ENCODE measurements at regions not wholly inside any gene's neighbourhood (a gene's known extent, or its start where the extent isn't known, plus 50 kb on each side); places are given as distances from the start of the nearest gene placed in this dataset.

DNA sequence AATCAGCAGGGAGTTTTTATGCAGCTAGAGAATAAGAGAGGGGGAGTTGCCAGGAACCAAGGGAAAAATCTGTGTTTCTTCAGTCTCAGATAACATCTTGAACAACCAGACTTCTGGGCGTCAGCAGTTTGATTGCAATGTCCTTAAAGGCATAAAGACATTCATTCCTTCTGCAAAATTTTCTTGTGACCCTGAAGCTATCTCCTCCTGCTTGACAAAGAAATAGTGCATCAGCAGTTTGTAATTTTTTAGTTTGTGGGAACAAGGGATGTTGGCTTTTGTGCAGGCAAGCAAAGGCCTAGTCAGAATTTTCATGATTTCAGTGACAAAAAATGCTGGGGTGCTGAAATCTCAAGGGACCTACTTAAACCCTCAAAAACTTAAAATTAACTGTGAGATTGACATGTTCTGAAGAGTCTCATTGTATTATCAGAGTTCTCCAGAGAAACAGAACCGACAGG, 125.8 kb upstream of the UNC5C start:
- DNase-seq (ENCODE audit: low read depth in 3 of 3, low spot score in 2 of 3): peak in 1 of 3 donors; percentile 14

DNA sequence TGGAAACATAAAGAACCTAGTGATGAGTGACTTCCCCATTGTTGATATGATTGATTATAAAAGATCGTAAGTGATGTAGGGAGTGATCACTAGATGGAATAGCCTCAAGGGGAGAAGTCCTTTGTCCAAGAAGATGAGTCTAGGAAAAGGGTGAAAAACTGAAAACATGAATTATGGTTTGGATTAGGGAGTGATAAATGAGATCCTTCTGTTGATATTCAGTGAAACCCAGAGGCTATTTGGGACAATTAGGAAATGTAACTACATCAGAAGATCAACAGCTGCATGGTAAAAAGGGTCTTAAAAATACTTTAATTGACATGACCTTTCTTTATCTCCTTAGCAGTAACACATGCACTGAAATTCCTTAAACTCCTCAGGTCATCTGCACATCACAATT, 124.0 kb upstream of the UNC5C start:
- DNase-seq (ENCODE audit: low read depth in 3 of 3, low spot score in 2 of 3): no peak

DNA sequence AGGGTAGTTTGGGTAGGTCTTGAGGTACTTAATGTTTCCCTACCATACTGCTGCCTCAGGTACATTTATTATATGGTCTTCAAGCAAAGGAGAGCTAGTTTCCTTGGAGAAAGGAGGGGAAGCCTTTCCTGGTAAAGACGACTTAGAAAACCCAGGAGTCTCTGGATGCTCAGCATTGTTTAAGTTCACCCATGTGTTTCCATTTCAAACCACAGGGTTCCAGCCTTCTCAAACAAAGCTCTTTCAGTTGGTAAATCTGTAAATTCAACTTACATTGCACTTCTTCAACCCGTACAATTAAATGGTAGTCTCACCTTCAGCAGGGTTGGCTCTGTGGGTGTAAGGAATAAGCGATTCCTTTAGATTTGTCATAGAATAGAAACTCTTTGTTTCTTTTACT, 111.9 kb upstream of the UNC5C start:
- DNase-seq (ENCODE audit: low read depth in 3 of 3, low spot score in 2 of 3): no peak

DNA sequence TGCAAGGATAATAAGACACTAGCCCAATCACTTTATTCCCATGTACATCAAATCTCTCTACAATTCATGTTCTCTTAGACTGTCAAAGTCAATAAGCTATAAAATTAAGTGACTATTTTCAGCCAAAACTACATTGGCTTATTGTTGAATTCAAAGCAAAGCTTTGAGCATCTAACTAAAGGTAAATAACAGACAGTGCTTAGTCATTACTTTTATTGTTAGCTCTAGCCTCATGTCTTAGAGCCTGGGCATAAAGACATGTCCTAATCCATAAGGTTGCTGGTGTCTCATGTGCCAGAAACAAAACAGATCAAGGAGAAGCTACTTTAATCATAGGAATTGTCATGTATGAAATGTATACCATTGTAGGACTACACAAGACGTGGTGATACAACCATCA, 103.1 kb upstream of the UNC5C start:
- DNase-seq (ENCODE audit: low read depth in 3 of 3, low spot score in 2 of 3): no peak

DNA sequence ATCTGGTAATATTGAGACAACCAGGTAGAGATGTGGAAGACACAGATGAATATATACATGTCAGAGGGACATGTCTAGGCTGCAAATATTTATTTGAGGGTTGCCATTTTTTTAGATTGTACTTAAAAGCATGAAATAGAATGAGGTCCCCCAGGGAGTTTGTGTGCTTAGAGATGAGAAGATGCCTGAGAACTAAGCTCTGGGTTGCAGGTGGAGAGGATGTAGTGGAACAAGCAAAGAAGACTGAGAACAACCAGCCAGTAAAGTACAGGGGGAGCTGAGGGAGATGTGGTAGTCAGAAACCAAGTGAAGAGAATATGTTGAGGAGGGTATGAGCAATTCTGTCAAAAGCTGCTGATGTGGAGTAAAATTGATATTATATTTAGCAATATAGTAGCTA, 95.6 kb upstream of the UNC5C start:
- no peak for DNase-seq (ENCODE audit: low read depth in 3 of 3, low spot score in 2 of 3)

DNA sequence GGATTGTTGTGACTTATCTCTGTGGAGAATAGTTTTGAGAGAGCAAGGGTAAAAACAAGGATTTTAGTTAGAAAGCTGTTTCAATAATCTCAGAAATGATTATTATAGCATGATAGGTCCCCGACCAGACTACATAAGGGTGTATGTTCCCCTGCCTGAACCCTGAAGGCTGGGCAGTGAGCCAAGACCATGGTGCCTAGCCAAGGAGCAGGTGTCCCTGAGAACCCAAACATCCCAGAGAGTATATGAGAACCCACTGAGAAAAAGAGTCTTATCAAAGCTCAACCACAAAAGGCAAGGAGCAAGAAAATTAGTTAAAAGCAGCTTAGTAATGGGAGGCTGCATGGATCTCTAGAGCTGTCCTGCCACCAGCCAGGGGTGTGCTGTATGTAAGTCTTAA, 94.9 kb upstream of the UNC5C start:
- no peak for DNase-seq (ENCODE audit: low read depth in 3 of 3, low spot score in 2 of 3)

DNA sequence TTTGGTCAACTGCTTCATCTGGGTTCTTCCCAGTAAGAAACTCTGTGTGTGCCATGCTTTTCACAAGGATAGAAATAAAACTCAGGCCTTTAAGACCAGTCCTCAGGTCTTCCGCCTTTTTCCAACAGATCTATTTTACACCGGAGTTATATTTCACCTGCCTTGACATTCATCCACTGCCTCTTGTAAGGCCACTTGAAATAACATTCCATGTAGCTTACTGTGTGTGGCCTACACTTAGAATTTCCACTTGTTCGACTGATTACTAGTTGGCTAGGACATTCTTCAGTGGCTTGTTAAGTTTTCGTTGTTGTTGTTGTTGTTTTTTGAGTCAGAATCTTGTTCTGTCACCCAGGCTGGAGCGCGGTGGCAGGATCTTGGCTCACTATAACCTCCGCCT, 92.8 kb upstream of the UNC5C start:
- no peak for DNase-seq (ENCODE audit: low read depth in 3 of 3, low spot score in 2 of 3)

DNA sequence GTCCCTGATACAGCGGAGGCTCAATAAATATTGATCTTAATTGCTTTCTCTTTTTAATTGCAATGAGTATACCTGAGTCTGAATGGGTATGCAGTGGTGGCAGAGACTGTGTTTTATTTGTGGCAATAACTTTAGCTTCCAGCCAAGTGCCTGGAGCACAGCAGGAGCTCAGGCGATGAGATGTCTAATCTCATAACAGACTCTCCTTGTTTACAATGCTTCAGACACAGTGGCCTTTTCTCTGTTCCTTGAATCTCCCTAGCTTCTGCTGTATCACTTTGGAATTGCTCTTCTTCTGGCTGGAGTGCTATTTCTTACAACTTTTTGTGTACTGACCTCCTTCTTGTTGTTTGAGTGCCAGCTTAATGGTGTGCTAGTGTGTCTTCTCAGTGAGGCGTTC, 91.5 kb upstream of the UNC5C start:
- DNase-seq (ENCODE audit: low read depth in 3 of 3, low spot score in 2 of 3): no peak

DNA sequence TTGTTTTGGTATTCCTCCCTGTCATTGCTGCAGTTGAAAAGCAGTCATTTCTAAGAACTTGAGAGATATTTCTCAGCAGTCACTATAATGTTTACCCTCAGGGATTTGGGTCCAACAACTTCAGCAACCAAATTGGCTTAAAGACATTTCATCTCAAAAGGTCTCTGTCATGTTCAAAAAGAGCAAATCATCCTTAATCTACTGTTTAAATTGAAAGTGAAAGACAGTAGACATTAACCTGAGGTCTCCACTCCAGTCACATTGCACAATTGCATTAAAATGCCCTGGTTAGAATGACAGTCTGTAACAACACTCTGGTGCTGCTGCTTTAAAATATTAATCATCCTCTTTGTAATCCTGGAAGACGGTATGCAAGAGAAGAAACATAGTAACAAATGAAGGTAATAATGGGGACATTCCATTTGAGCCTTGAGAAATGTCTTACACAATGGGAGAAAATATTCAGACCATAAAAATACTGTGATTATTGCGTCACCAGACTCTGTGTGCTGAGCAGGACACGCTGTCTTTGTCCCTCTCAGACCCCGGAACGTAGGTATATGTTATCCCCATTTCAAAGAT, 90.2 kb upstream of the UNC5C start:
- no peak for DNase-seq (ENCODE audit: low read depth in 3 of 3, low spot score in 2 of 3)

DNA sequence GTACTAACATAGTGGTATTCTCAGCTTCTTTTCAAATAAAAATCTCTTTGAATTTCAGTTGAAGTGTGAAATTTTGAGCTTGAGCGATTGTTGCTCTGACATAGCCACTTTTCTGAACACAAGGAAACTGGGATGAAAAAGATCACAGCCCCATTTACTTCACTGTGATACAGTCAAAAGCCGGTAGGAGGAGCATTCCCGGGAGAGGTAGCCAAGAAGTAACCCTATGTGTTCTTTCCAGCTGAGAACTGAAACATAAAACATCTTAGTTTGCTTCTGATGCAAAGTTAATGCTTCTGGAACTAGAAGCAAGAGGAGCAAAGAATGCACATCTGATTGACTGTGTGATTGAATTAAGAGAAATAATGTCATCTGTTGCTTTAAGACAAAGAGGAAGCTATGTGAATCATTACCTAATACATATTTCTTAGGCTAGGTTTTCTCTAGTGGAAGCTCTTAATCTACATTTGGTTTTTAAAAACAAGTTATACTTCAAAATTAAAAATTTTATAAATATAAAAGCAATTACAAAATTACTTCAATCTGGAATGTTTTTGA, 88.3 kb upstream of the UNC5C start:
- no peak for DNase-seq (ENCODE audit: low read depth in 3 of 3, low spot score in 2 of 3)

DNA sequence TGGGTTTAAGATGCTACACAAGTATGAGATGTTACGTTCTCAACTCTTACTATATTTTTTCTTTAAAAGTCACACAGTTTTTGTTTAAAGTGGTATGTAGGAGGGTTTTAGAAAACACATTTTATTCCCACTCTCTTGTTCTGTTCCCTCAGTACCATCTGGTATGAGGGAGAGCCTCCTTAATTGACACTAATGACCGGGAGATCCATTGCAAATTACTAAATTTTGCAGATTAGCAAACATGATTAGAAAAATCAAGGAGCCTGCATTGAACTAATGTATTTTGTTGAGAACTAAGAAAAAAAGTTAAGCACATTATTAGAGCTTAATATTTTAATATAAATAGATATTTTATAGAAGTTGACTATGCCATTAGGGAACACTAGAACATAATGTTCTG, 87.3 kb upstream of the UNC5C start:
- DNase-seq (ENCODE audit: low read depth in 3 of 3, low spot score in 2 of 3): no peak

DNA sequence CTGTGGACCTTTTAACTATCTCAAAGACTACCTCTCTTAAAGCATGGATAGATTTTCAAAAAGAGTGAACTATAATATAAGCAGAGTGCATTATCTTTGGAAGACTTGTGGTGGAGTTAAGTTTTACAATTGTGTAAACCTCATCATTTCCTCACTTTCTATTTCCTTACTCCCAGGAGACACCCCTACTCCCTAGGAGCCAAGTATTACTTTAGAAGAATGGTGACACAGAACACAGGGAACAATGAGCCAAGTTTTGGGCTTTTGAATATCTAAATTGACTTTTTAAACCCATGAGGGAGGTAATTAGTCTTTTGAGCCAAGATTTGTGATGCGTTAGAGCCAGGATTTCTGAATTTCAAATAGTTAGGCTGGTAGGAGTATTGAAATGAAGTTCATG, 78.9 kb upstream of the UNC5C start:
- no peak for DNase-seq (ENCODE audit: low read depth in 3 of 3, low spot score in 2 of 3)

DNA sequence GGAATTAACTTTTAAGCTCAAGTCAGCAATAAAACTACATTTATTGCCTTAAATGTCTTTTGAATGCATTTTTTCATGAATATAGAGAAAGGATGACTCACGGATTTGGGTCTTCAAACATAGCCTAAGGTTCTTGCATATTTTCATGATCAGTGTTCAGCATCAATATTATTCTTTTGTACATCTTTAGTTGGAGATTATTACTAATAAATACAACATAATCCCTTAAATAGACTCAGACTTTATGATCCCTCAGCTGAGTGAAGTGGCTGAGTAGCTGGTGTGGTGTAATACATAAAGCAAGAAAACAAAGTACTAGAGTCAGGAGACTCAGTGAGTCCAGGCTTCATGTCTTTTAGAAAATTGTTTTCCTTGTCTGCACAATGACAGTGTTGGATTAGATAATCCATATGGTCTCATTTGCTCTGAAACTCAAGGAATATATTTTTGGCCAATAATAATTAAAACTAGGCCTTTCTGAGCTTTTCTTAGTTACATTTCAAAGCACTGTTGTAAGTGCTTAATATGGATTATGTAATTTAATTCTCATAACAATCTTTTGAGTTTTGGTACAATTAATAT, 78.3 kb upstream of the UNC5C start:
- no peak for DNase-seq (ENCODE audit: low read depth in 3 of 3, low spot score in 2 of 3)

DNA sequence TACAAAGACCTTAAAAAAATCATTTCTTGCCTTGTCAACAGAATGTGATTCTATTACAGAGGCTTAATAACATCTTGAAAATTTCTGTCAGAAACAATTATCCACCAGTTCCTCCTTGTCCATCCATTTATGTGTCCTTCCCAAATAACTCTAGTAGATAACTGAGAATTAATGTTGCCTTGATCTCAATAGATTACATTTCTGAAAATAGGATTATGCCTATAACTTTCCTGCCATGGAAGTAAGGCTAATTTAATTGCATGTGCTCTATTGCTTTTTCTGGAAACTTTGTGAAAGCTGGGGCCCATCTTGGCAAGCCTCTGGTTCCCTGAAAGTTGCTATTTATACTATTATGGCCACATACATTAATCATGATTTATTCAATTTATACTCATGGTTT, 76.2 kb upstream of the UNC5C start:
- no peak for DNase-seq (ENCODE audit: low read depth in 3 of 3, low spot score in 2 of 3)

DNA sequence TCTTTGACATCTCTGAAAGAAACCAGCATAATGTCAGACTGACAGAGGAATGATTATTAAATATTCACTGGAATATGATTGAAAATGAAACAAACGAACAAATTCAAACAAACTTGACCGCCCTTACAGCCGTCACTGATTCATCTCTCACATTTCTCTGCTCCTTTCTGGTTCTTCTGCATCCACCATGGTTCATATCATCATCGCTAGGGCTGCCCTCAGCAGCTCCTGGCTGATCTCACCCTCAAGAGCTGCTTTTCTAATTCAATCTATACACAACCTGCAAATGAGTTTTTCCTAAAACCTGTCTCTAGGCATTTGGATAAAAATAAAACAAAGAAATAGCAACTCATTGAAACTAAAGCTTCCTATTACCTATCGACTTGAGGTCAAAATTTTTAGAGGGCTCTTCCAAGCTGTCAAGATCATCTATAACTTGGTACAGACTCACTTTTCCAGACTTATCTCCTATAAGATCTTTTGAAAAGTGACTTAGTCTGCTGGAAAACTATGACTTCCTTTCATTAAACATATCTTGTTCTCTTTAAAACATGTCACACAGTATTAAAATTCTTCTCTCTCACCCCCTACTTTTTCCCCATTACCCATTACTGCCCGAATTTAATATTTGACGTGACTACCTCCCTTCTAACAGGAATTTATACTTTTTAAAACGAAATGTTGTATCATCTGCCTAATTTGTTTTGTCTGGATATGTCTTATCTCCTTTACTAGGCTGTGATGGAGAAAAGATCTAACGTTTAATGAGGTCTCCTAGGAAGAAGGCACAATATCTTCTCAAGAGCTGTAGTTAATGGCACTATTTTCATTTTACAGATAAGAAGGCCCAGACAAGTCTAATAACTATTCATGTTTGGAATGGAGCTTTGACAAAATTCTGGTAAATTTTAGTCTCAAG, 71.0 kb upstream of the UNC5C start:
- DNase-seq (ENCODE audit: low read depth in 3 of 3, low spot score in 2 of 3): no peak

DNA sequence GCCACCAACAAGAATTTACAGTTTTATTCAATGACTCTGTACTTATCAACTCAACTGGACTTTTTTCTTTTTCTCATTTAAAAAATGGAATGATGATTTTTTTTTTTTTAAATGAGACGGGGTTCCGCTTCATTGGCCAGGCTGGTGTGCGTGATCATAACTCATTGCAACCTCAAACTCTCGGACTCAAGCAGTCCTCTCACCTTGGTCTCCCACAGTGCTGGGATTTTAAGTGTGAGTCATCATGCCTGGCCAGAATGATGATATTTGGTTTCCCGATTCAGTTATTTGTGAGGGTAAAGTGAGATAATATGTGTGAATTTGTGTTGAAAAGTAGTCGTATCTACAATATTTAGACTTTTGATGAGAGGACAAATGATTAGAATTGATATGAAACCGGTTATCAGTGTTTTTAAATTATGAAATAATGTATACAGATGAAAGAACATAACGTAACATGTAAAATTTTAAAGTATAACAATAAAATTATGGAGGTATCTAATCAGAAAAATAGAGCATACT, 66.0 kb upstream of the UNC5C start:
- DNase-seq (ENCODE audit: low read depth in 3 of 3, low spot score in 2 of 3): no peak

DNA sequence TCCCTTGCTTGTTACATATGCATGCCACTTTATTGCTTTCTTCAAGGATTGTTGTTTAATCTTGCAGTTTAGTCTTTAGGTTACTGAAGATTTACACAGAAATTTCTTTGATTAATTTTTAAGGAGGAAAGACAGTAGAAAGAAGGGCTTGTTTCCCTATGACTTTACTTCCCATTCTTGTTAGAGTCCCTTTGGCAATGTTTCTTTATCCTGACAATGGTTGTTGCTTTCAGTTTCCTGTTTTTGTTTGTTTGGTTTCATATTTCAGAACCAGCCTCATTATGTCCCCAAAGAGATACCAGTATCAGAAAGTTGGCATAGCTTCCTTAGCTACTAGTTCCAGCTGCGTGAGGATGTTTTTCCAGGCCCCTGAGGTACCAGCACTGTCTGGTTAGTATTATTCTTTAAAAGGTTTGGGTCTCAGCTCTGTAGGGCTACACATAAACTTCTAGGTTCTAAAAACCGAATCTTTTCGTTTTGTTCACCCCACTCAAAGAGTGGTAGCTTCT, 61.3 kb upstream of the UNC5C start:
- DNase-seq (ENCODE audit: low read depth in 3 of 3, low spot score in 2 of 3): no peak

DNA sequence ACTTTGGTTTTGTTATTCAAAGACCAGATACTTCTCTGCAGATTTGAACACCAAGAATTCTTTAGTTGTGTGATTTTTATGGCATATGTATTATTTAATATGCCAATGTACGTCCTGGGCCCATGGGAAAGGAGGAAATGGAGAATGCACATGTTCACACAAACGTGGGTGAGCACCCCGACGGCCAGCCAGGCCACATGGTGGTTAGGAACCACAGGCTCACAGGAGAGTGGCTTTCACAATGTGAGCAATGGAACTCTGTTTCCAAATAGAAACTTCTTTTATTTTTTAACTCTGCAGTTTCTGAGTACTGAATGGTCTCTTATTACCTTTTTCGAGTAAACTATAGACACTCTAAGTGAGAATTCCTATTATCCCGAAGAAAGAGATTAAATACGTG, 58.0 kb upstream of the UNC5C start:
- no peak for DNase-seq (ENCODE audit: low read depth in 3 of 3, low spot score in 2 of 3)

DNA sequence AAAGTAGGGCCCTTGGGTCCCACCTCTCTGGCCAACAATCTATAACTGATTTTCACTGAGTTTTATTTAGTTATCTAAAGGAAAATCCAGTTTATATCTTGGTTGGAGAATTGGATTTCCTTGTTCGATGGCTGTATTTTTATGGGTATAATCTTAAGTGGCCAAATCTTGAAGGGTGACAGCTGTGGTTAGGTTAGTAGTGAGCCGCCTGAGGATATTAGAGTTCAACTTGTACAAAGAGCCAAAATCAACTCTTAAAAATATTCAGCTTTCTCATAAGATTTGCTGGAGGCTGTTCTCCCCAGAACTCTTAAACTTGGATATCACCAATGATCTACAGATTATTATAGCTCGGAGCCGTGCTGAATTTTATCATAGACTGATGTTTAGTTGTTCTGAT, 54.6 kb upstream of the UNC5C start:
- DNase-seq (ENCODE audit: low read depth in 3 of 3, low spot score in 2 of 3): no peak

DNA sequence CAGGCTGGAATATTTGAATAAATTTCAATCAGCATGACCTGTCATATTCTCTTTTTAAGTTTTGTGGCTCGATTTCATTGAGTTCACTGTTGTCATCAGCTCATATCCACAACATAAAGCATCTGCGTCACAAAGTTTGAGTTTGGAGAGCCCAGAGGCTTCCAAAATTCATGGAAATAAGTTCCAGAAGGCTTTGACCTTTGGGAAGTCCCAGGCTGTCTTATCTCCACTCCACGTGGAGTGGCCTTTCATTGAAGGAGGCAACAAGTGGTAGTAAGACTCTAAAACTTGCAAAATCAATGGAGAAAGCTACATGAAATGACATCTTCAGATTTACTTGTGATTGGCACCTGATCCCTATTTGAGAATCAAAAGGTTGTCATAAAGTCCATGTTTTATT, 54.1 kb upstream of the UNC5C start:
- DNase-seq (ENCODE audit: low read depth in 3 of 3, low spot score in 2 of 3): no peak

DNA sequence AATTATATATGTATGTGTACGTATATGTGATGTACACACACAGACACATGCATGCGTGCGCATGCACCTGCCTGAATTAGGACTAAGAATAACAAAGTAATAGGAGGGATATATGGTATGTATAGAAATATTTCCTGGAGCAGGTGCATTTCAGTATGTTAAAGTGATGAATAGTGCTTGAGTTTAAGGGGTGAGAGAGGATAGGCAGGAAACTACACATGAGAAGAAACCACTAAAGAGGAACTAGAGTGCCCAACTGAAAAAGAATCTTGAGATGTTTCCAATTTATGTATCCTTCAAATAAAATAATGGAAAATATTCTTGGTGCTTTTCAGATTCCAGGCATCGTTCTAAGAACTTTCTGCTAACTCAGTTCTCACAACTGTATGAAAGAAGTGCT, 52.6 kb upstream of the UNC5C start:
- no peak for DNase-seq (ENCODE audit: low read depth in 3 of 3, low spot score in 2 of 3)

Measured in right renal cortex interstitium (tissue), 3 donors.